SU-DHL-6 (cell line): ENCODE measurements at regions not wholly inside any gene's neighbourhood (a gene's known extent, or its start where the extent isn't known, plus 50 kb on each side); places are given as distances from the start of the nearest gene placed in this dataset.

Experiments used
- H2AFZ ChIP-seq: fragments of 200-600 bp; sonication (generic); 2 replicates; pipeline ENCODE4 v1.6.1; 2014; ENCODE audit warnings: low read depth, mild to moderate bottlenecking, moderate library complexity, mixed read lengths, antibody characterized with exemption, low read length; ENCODE audit not compliant: severe bottlenecking
- H3F3A ChIP-seq: fragments of 200-600 bp; shearing (Covaris generic); 2 replicates; pipeline ENCODE4 v1.6.0; 2016; ENCODE audit warnings: antibody characterized with exemption, mild to moderate bottlenecking; ENCODE audit not compliant: insufficient read depth
- H3K27ac ChIP-seq: fragments of 200-600 bp; sonication (generic); 2 replicates; pipeline ENCODE4 v1.5.1; 2016; ENCODE audit warnings: low read depth, mild to moderate bottlenecking, low read length, moderate library complexity, mixed read lengths
- H3K27me3 ChIP-seq: fragments of 200-600 bp; sonication (generic), shearing (Covaris generic); 2 replicates; pipeline ENCODE4 v1.6.0; 2014; ENCODE audit warnings: mild to moderate bottlenecking, low read length
- H3K36me3 ChIP-seq: fragments of 200-600 bp; sonication (generic); 2 replicates; pipeline ENCODE4 v1.6.1; 2014; ENCODE audit warnings: mild to moderate bottlenecking, low read length, mixed read lengths
- H3K4me2 ChIP-seq: fragments of 300-600, 200-600 bp; shearing (Covaris generic), sonication (generic); 2 replicates; pipeline ENCODE4 v1.6.0; 2014; ENCODE audit warnings: low read length, low read depth, mild to moderate bottlenecking; ENCODE audit not compliant: poor library complexity, severe bottlenecking
- H3K4me3 ChIP-seq: fragments of 200-600 bp; sonication (generic); 2 replicates; pipeline ENCODE4 v1.5.1; 2014; ENCODE audit warnings: antibody characterized with exemption, low read length, mild to moderate bottlenecking, mixed read lengths; ENCODE audit not compliant: insufficient read depth, poor library complexity, severe bottlenecking
- H3K79me2 ChIP-seq: fragments of 200-600 bp; sonication (generic); 2 replicates; pipeline ENCODE4 v1.6.1; 2014; ENCODE audit warnings: mild to moderate bottlenecking, low read length, moderate library complexity; ENCODE audit not compliant: insufficient read depth
- H3K9ac ChIP-seq: fragments of 200-600 bp; sonication (generic); 2 replicates; pipeline ENCODE4 v1.7.0; 2014; ENCODE audit warnings: mild to moderate bottlenecking, low read length
- H3K9me2 ChIP-seq: fragments of 200-600 bp; sonication (generic); replicated peaks from 2 replicates; pipeline ENCODE4 v1.6.1; 2014; ENCODE audit warnings: low read length; ENCODE audit not compliant: insufficient read depth
- H3K9me3 ChIP-seq: fragments of 200-600 bp; sonication (generic); 2 replicates; pipeline ENCODE4 v1.6.1; 2014; ENCODE audit warnings: low read length, mixed read lengths; ENCODE audit not compliant: insufficient read depth
- H4K20me1 ChIP-seq: fragments of 200-600 bp; sonication (generic); 2 replicates; pipeline ENCODE4 v1.6.1; 2014; ENCODE audit warnings: low read depth, mild to moderate bottlenecking, antibody characterized with exemption, low read length, moderate library complexity, mixed read lengths
- CTCF ChIP-seq: fragments of 200-600 bp; sonication (generic); IDR thresholded peaks from one replicate; pipeline ENCODE4 v1.5.1; 2017; ENCODE audit warnings: antibody characterized with exemption, mild to moderate bottlenecking, low read length, moderate library complexity; ENCODE audit not compliant: insufficient read depth, poor library complexity, severe bottlenecking
- EZH2phosphoT487 ChIP-seq: fragments of 200-600 bp; sonication (generic), shearing (Covaris generic); conservative IDR thresholded peaks from 2 replicates; pipeline ENCODE4 v1.6.1; 2018; ENCODE audit warnings: mild to moderate bottlenecking, antibody characterized with exemption, low read length, moderate library complexity, mixed read lengths

- no peaks in the 10 kb centered on the region for H3K27me3 ChIP-seq
- no peaks in the 10 kb centered on the region for H4K20me1 ChIP-seq
- no peaks in the 10 kb centered on the region for H3K79me2 ChIP-seq
- H3K27ac ChIP-seq, result no peak overlapping the region
- H3K9ac ChIP-seq, result no peak overlapping the region
- H3K4me2 ChIP-seq, result no peak overlapping the region
- TF ChIP-seq CTCF, result no peak
- no peak for TF ChIP-seq EZH2phosphoT487
- H3K9me2 ChIP-seq, result no peaks in the 10 kb centered on the region
- H3K4me3 ChIP-seq, result no peak overlapping the region
- H3F3A ChIP-seq, result no peaks in the 10 kb centered on the region
- no peaks in the 10 kb centered on the region for H3K9me3 ChIP-seq
- no peak overlapping the region for H2AFZ ChIP-seq
- H3K36me3 ChIP-seq, result no peaks in the 10 kb centered on the region
Measured at GRCh38 chr18:46360102-46360699, 256.0 kb downstream of the HAUS1 start.

- H3K4me2 ChIP-seq, result no peak overlapping the region
- no peaks in the 10 kb centered on the region for H3K27me3 ChIP-seq
- TF ChIP-seq CTCF (no peak), EZH2phosphoT487 (no peak)
Measured at GRCh38 chr18:46360866-46361265, 256.7 kb downstream of the HAUS1 start.

GRCh38 chr18:46362533-46362932 is 258.3 kb downstream of the HAUS1 start:
- H3F3A ChIP-seq, result no peaks in the 10 kb centered on the region
- no peaks in the 10 kb centered on the region for H3K79me2 ChIP-seq
- no peaks in the 10 kb centered on the region for H3K9me2 ChIP-seq
- H4K20me1 ChIP-seq, result no peaks in the 10 kb centered on the region
- H3K27ac ChIP-seq, result no peak overlapping the region
- no peak overlapping the region for H3K4me2 ChIP-seq
- H2AFZ ChIP-seq, result no peak overlapping the region
- H3K4me3 ChIP-seq, result no peak overlapping the region
- TF ChIP-seq EZH2phosphoT487 (no peak), CTCF (no peak)
- no peak overlapping the region for H3K9ac ChIP-seq
- H3K36me3 ChIP-seq, result no peaks in the 10 kb centered on the region
- H3K27me3 ChIP-seq, result no peaks in the 10 kb centered on the region
- no peaks in the 10 kb centered on the region for H3K9me3 ChIP-seq

More at GRCh38 chr18:46360866-46361265, 256.7 kb downstream of the HAUS1 start:
- Histone ChIP-seq H3K4me3 (no peak overlapping the region), H3K9me3 (no peaks in the 10 kb centered on the region), H3F3A (no peaks in the 10 kb centered on the region), H3K9ac (no peak overlapping the region), H2AFZ (no peak overlapping the region), H3K9me2 (no peaks in the 10 kb centered on the region), H3K27ac (no peak overlapping the region), H4K20me1 (no peaks in the 10 kb centered on the region), H3K79me2 (no peaks in the 10 kb centered on the region), H3K36me3 (no peaks in the 10 kb centered on the region)
